NCI-H2029 (cell line): ENCODE measurements at regions not wholly inside any gene's neighbourhood (a gene's known extent, or its start where the extent isn't known, plus 50 kb on each side); places are given as distances from the start of the nearest gene placed in this dataset.

Source experiments
- DNase-seq: peaks from one replicate; lab custom pipeline; 2025; lab: John Stamatoyannopoulos, UW

- no peak for DNase-seq
Observed at GRCh38 chr10:131732631-131733127, 168.1 kb upstream of the PPP2R2D start.

- DNase-seq, result no peak
Observed at GRCh38 chr10:131733596-131733995, 167.2 kb upstream of the PPP2R2D start.

- DNase-seq, result no peak
Observed at GRCh38 chr10:131735577-131735976, 165.2 kb upstream of the PPP2R2D start.

- no peak for DNase-seq
Observed at GRCh38 chr10:131736321-131736980, 164.4 kb upstream of the PPP2R2D start.

GRCh38 chr10:131737543-131738395 lies 163.0 kb upstream of the PPP2R2D start:
- DNase-seq, result no peak

- DNase-seq, result no peak
Observed at GRCh38 chr10:131738396-131738735, 162.4 kb upstream of the PPP2R2D start.

- DNase-seq, result no peak
Observed at GRCh38 chr10:131739206-131739605, 161.6 kb upstream of the PPP2R2D start.

GRCh38 chr10:131742500-131742951 lies 158.3 kb upstream of the PPP2R2D start:
- no peak for DNase-seq

GRCh38 chr10:131743190-131744151 lies 157.3 kb upstream of the PPP2R2D start:
- no peak for DNase-seq

GRCh38 chr10:131744346-131744745 lies 156.5 kb upstream of the PPP2R2D start:
- DNase-seq, result no peak

GRCh38 chr10:131745591-131745990 lies 155.2 kb upstream of the PPP2R2D start:
- DNase-seq, result no peak

- no peak for DNase-seq
Observed at GRCh38 chr10:131746241-131746711, 154.5 kb upstream of the PPP2R2D start.

- no peak for DNase-seq
Observed at GRCh38 chr10:131746785-131747184, 154.0 kb upstream of the PPP2R2D start.

- DNase-seq, result no peak
Observed at GRCh38 chr10:131747251-131747650, 153.6 kb upstream of the PPP2R2D start.

GRCh38 chr10:131747791-131748190 lies 153.0 kb upstream of the PPP2R2D start:
- no peak for DNase-seq

GRCh38 chr10:131748191-131748590 lies 152.6 kb upstream of the PPP2R2D start:
- no peak for DNase-seq

GRCh38 chr10:131748831-131749766 lies 151.7 kb upstream of the PPP2R2D start:
- no peak for DNase-seq

- no peak for DNase-seq
Observed at GRCh38 chr10:131749767-131750142, 151.1 kb upstream of the PPP2R2D start.

GRCh38 chr10:131750171-131750895 lies 150.5 kb upstream of the PPP2R2D start:
- no peak for DNase-seq
